SK-N-SH treated with all-trans-retinoic acid at 6 μM for 48 hours (cell line): ENCODE measurements at regions not wholly inside any gene's neighbourhood (a gene's known extent, or its start where the extent isn't known, plus 50 kb on each side); places are given as distances from the start of the nearest gene placed in this dataset.

Experiments used
- PATZ1 ChIP-seq: fragments of 250-450 bp; sonication (Bioruptor Pico); IDR thresholded peaks from 2 replicates; pipeline ENCODE4 v1.8.0; 2020; ENCODE audit warnings: mild to moderate bottlenecking, moderate library complexity, borderline replicate concordance
- ZC3H10 ChIP-seq: fragments of 250-450 bp; sonication (Bioruptor Pico); IDR thresholded peaks from 2 replicates; pipeline ENCODE4 v1.5.1; 2021; ENCODE audit warnings: mild to moderate bottlenecking, moderate library complexity

GRCh38 chr5:158383486-158383885, 524.5 kb upstream of the CLINT1 start:
- TF ChIP-seq PATZ1, result no peak
- TF ChIP-seq ZC3H10 (CRISPR knock-in tag), result no peak
